GM19463 (cell line): ENCODE measurements at regions not wholly inside any gene's neighbourhood (a gene's known extent, or its start where the extent isn't known, plus 50 kb on each side); places are given as distances from the start of the nearest gene placed in this dataset.

Source experiments
- ATAC-seq: cut with Tn5 transposase; IDR thresholded peaks from one replicate; pipeline ENCODE4 v1.9.1; 2021; ENCODE audit warnings: mild to moderate bottlenecking, moderate library complexity; ENCODE audit not compliant: unreplicated experiment

DNA sequence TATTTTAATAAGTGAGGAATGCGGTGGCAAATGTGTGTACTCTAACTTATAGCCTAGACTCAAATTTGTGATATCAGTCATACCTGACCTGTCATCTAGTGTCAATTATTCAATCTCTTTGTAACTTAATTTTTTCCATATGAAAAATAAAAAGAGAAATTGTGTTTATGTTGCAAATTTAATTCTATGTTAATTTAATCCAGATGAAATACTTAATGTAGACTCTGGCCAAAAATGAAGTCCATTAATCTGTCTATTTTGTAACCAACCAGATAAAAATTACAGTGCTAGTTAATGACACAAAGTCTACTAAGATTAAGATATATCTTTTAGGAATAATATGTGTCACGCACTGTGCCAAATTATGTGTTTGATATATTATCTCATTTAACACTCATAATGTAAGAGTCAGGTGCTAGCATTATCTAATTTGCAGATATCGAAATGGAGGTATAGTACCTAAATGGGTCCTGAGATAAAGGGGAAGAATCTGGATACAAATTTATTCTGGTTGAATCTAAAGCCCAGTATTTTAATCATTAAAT, 712.1 kb downstream of the KCTD16 start:
- ATAC-seq: no peak

DNA sequence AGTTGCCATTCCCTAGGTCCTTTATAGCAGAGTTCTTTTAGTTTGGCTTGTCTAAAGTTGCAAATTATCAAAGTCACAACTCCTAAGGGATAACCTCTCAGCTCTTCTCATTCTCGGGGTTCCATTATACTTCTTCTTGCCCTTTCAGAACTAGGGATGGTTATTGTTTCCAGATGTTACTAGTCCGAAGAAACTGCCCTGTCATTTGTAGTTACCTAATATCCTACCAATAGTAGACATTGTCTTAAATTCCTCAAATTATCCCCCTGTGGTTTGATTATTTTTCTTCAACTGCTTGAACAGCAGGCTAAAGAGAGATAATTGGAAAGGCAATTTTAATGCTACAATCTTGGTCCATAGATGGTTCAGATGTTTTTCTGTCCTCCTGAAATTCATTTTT, 709.8 kb downstream of the KCTD16 start:
- no peak for ATAC-seq

DNA sequence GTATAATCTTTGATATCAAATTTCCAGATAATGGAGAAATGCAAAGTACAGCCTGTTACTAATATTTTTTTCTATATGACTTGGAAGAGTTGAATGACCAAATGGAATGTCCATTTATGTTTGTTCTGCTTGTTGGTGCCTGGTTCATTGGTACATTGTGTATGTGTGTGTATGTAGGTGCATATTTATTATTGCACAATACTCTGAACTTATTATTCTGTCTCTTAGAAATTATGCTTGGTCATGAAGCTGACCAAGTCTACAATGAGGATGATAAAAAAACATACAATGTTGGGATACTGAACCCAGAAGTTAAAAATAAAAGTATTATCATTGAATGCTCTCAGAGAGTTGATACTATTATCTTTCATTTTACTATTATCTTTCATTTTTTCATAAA, 706.3 kb downstream of the KCTD16 start:
- no peak for ATAC-seq

DNA sequence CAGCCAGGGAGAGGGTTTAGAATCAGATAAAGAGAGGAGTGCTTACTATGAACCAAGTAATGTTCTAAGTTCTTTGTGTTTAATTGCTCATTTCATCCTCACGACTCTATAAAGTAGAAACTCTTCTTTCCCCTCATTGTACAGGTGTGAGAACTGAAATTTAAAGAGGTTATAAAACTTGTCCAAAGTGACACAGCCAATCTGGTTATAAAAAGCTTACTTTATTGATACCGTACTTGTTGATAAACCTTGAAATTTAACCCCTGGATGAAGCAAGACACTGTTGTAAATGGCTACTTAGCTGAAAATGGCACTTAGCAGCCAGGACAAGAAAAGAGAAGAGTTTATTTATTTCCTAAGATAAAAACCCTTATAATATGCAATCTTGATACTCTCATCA, 702.4 kb downstream of the KCTD16 start:
- ATAC-seq: no peak

DNA sequence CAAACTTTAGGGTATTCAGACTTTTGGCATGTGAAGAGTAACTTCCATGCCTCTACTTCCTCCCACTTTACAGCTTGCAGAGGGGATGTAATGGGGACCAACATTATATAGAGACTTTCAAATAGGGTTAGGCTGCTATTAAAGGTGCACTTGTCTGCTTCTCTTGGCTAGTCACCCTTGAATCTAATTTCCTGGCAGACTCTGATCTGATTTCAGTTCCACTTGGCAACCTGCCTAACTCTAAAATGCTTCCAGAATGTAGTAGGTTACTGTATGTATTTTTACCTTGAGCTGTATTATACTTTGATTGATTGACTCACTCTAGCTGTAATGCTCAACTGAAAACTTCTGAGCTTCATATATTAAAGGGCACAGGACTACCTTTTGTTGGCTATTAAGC, 693.4 kb downstream of the KCTD16 start:
- ATAC-seq: no peak

DNA sequence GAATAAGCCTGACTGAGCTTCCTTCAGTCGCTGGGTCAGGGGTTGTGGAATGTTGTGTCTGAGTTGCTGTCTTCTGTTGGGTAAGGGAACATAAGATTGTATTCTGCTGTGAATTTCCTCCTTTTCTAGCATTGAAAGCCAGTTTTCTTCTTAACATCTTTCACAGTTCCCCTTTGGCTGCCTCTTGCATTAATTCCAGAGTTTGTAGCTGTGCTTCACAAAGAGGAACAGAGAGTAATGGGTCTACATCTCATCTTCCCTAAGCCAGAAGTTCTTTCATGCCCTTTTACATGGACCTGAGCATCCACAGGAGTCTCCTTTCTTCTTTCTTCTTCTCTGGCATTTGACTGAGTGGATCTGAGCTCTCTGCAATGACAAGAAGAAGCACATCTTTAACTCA, 686.8 kb downstream of the KCTD16 start:
- ATAC-seq: no peak

DNA sequence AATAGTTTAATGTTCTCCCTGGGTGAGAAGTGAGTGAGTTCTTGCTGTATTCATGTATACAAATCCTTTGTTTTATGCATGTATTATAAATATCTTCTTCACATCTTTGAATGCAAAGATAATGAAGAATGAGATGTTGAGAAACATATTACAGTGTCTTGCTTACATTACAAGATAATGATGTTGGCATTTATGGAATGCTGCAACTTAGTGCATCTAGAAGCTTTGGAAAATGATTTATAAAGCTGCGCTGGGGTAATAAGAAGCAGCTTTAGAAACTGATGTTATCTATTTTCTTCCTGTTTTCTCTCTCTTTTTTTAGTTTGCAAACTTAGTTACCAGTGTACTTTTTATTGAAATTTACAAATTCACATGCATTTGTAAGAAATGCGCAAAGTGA, 673.4 kb downstream of the KCTD16 start:
- ATAC-seq: no peak

DNA sequence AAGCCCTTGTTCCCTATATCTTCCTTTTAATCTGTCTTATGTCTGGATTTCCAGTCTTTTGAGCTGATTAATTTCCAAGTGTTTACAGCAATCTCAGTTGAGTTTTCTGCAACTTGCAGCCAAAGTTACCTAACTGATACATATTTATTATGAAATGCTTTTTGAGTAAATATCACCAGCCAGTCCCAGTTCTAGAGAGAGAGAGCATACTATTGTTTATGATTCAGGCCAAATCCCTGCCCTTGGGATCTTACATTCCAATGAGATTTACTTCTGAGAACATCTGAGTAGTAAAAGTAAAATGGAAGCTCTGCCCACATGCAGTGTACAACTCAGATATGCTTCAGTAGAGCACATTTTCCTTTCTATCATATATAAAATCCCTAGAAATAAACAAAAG, 661.7 kb downstream of the KCTD16 start:
- ATAC-seq: no peak

DNA sequence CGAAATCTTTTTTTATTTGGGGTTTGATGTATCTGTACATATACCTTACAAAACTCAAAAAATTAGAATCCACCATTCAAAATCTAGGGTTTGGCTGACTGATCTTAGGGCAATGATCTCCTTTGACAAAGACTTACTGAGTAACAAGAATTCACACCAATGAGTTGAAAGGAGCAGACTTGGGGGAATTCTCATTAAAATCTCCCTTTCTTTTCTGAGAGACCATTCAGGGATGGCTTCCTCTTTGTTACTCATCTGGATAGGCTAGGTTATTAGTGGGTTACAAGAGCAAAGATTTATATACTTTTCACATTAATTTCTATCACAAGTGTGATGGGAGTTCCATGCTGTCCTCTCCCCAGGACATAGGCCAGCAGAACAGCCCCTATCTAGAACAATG, 661.0 kb downstream of the KCTD16 start:
- ATAC-seq: no peak

DNA sequence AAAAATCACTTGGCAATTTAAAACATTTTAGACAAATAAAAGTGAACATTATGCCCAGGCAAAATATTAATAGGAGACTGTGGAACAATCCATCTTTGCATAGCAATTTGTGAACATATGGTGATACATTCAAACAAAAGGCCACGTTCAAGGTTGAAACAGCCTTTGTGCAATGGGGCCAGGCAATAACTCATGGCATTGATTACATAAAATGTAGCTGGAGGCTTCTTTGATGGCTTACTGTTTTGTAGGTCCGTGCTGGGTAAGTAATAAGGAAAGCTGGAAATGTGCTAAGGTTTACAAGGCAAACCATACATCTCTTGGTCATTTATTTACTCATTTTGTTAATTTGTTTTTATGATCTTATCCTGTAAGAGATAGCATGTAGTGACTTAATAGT, 651.8 kb downstream of the KCTD16 start:
- no peak for ATAC-seq

DNA sequence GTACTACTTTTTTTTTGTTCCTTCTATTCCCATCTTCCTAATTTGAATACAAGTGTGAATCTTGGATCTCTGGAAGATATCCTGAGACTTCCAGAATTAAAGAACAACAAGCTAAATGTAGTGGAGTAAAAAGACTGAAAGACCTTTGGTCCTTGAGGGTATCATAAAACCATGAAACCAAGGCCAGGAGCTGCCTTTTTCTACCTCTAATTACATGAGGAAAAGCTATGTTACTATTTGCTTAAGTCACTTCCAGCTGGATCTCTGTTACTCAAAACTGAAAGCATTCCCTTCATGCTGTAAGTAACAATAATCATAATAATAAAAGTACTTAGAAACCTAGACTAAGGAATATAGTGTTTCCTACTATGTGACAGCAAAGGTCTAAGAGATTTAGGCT, 649.6 kb downstream of the KCTD16 start:
- no peak for ATAC-seq

DNA sequence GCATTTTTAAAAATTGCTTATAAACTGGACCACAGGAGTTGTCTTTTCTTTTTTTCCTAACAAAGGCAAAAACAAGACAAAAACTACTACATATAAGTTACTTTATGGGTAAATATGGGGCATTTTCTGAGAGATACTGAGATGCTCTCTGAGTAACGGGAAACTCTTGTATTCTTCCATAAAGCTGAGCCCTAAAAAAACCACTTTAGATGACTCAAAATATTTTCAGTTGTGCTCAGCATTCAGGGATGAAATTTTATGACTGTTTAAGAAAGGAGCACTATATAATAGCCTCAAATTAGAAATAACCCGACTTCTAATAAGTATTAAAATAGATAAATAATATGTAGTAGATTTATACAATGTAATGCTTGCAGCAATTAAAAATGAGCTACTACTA, 644.5 kb downstream of the KCTD16 start:
- no peak for ATAC-seq

DNA sequence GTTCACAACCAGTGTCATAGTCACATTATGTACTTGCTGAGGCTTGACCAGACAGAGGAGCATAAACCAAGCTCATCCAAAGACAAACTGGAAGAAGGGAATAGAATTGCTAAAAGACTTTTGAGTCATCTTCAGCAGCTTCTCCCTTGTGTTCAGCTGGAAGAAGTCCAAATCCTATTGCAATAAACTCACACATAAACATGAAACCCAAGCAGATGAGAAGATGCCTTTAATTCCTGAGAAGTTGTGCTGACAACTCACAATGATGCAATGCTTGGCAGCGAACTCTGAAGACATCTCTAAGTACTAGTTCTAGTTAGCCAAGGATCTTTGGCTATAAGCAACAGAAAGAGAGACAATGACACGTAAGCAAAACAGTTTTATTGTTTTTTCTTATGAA, 642.1 kb downstream of the KCTD16 start:
- ATAC-seq: no peak

DNA sequence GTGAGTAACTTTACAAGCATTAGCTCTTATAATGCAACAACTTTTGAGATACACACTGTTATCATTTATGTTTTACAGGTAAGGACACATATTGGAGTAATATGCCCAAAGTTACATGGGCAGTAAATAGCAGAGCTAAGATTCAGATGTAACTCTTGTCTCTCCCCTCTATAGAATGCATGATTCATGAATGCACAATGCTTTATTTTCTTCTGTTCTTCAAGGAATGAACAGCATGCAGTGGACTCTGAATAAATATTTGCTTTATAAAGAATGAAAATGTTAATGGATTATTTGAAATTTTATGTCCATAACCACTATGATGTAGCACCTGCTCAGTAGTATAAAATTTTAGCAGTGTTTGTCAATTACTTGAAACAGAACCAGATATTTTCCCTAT, 629.5 kb downstream of the KCTD16 start:
- no peak for ATAC-seq

DNA sequence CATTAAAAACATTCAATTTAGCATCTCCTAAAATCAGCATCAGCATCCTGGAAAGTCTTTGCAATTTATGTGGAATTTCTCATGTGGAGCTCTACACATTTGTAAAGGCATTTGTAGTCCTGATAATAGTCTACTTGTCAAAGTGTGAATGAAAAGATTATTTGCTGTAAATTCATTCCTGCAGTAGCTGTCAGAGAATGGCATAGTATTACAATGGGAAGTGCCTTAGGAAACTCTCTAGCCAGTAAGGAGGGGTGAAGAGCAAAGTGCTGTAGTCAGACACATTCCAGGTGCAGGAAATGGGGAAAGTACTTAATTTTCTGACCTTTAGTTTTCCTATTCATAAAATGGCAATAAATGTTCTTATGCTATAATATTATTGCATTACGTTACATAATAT, 627.9 kb downstream of the KCTD16 start:
- ATAC-seq: no peak

DNA sequence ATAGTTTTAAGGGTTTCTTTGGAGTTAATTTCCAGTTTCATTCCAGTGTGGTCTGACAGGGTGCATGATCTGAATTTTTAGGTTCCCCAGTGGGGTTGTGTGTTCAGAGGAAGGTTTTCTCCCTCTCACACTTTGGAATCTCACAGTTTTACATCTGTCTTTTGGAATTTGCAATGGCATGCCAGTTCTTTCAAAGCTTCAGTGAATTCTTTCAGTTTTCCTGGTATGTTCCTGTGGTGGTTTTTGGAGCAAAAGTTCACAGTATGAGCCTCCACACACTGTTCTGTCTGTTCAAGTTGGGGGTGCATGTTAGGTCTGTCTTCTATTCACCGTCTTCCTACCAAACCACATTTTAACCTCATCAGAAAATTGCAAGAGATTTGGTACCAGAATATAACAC, 624.2 kb downstream of the KCTD16 start:
- ATAC-seq: no peak

DNA sequence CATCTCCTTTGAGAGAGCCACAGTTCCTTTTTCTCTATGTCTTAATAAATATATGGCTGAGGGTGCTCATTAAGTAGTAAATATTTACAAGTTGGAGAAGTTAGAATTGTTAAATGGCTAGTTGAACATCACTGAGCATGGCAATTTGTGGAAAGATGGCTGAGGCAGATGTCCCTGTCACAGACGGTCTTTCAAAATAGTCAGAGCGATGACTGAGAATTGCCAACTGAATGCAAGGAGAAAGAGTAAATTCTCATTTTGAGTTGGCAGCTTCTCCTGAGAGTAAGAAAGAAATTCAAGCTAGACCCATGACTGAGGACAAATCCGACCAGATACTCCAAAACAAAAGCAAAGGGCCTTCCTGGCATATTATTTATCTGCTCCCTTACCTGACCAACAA, 617.9 kb downstream of the KCTD16 start:
- no peak for ATAC-seq

DNA sequence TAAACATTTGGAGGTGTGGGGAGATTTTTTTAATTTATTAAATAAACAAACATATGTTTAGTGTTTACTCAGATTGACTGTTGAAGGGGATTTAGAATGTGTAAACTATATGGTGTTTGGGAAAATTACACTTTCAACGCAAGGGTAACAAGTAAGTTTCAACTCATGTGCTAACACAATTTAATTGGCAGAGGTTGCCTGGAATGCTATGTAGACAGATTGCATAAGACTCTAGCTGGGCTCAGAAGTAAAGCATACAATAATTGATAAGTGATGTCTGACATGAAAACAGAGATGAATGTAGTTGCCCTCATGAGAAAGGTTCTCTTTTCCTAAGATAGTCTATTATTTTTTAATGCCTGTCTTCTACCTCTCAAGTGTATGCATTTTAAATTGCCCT, 617.4 kb downstream of the KCTD16 start:
- ATAC-seq: no peak

DNA sequence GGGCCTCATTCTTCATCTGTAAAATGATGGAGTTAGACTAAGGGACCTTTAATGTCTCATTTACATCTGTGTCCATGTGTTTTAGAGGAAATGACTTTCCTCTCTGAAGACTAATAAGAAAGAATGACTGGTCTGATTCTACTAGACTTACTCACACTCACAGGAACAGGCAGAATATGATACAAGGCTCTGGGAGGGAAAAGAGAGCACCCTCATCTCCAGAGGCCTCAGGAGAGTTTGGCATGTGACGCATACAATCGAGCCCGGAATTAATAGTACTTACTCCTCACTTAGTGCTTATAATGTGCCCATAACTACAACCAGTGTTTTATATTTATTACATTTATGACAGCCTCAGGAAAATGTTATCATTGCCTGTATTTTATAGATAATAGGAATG, 608.7 kb downstream of the KCTD16 start:
- ATAC-seq: no peak

DNA sequence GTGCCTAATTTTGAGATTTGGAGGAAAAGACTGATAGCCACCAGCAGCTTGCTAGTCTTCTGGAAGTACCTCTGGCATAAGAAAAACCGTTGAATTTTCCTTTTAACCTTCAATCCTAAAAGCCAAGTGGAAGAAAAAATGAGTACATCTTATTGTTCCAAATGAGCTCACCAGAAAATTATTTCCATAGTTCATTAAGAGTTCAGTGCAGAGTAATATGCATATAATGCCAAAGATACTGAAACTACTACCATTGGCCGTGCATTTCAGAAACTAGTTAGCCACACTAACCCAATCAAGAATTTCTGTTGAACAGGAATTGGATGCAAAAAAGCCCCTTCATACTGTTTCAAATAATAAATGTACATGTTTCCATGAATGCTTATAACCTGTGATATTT, 607.9 kb downstream of the KCTD16 start:
- ATAC-seq: no peak

DNA sequence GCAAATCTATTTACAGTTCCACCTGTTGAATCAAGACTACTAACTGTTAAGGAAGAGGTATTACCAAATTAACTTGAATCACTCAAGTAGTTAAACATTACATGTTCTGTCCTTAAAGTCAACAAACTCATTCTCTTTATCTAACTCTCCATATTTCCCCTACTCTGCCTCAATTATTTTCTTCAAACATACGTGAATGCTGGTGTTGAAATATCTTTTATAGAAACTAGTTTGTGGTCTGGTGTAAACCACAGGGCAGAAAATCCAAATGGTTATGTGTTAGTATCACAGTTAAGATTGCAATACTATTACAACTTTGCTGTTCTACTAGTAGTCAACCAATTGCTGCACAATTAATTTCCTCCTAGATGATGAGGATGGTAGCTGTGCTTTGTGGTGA, 603.5 kb downstream of the KCTD16 start:
- ATAC-seq: no peak

DNA sequence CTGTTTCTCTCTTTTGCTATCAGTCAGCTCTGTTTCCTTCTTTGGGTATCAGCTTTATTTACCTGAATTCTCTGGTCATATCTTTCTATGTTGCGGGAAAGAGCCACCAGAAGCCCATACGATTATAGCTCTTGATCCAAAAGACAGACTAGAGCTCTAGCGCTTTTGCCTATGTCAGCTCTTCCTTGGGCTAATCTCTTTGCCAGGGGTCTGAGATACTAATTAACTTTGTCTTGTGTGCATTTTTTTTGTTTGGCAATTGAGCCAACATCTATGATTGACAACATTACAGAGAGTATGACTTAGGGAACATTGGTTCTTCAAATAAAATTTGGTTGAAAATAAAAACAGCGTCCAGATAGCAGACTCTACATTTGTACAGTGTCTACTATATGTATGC, 603.0 kb downstream of the KCTD16 start:
- no peak for ATAC-seq

DNA sequence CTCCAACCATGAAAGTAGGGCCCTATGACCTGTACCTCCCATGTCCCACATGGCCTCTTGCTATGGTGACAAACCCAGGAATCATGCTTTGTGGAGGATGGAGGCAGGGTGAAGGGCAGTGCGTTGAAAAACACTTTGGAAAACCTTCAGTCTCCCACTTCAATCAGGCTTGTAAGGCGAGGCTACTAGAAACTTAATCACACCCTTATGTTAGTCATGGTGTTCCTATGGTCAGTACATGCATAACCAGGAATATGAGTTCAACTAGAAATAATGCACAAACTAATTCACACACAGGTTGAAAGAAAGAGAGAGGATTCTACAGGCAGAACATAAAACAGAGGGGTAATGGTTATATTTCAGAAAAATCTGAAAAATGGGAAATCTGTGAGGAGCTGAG, 601.1 kb downstream of the KCTD16 start:
- ATAC-seq: no peak

DNA sequence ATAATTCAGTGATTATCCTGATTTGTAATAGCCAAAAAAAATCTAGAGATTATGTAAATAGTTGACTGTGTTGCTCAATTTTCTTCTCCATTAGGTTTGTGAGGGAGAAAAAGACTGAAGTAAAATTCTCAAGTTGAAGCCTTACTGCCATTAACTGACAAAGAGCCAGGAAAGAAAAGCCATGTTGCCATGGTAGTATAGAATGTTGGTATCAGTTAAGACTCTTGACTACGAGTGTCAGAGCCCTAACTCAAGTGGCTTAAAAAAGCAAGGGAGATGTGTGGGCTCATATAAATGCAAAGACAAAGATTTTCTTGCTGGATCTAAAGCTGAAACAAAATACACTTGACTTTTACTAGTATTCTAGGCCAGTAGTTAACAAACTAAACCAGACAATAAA, 571.7 kb downstream of the KCTD16 start:
- no peak for ATAC-seq
